Dendritic cell treated with granulocyte-macrophage colony-stimulating factor and Interleukin-4, amounts not matched to agents 40 ng/mL and 50 ng/mL, for 4 days (primary cell): ENCODE measurements at regions not wholly inside any gene's neighbourhood (a gene's known extent, or its start where the extent isn't known, plus 50 kb on each side); places are given as distances from the start of the nearest gene placed in this dataset.

Source experiments
- H3K27ac Mint-ChIP-seq: one replicate; pipeline ENCODE4 v1.8.0; 2022; ENCODE audit warnings: mild to moderate bottlenecking, mixed read lengths
- H3K27me3 Mint-ChIP-seq: one replicate; pipeline ENCODE4 v1.8.0; 2022; ENCODE audit warnings: mild to moderate bottlenecking, mixed read lengths
- H3K36me3 Mint-ChIP-seq: one replicate; pipeline ENCODE4 v1.8.0; 2022; ENCODE audit warnings: low read depth, mixed read lengths
- H3K4me1 Mint-ChIP-seq: one replicate; pipeline ENCODE4 v1.8.0; 2022; ENCODE audit warnings: low read depth, mixed read lengths
- H3K4me3 Mint-ChIP-seq: one replicate; pipeline ENCODE4 v1.8.0; 2022; ENCODE audit warnings: mild to moderate bottlenecking, moderate library complexity, mixed read lengths
- H3K9me3 Mint-ChIP-seq: one replicate; pipeline ENCODE4 v1.8.0; 2022; ENCODE audit warnings: mixed read lengths
- intact Hi-C: fragments of 100-400 bp; cut with micrococcal nuclease; formaldehyde crosslinking; loops from one replicate; pipeline ENCODE4 v1.15.0; 2022

DNA sequence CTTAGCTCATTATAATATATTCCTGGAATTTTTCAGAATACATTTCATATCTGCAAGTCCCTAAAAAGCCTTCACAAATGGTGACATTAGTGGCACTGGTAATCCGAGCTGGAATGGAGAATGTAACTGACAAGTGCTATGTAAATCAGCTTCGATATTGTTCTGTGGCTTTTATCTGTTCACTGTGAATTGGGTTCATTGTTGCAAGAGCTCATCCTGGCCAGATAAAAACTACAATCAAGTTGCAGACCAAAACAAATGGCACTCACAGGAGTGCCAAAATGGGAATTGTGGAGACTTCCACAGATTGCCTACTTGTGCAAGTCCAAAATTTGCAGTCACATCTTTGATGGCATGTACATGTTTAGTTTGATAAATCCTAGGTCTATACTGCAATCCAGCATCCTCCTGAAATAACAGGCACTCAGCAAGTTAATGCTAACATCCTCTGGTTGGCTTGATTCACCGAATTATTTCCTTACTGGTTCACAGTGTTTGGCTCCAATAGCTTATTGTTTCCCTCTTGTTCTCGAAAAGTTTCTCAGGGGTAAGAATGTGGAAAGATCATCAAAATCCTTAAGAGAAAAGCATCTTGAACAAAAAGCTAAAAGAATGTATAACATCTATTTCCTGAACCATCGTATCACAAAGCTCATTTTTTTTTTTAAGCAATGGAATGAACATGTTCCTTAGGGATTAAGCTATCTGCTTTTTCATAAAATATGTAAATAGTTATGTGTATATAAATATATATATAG is 904.9 kb downstream of the CENPC start:
- intact Hi-C loops, result no loop called here
- no peaks in the 10 kb centered on the region for H3K27me3 Mint-ChIP-seq
- no peak overlapping the region for H3K4me3 Mint-ChIP-seq
- H3K4me1 Mint-ChIP-seq, result no peaks in the 10 kb centered on the region
- no peaks in the 10 kb centered on the region for H3K36me3 Mint-ChIP-seq
- H3K27ac Mint-ChIP-seq, result no peak overlapping the region
- H3K9me3 Mint-ChIP-seq, result no peaks in the 10 kb centered on the region

DNA sequence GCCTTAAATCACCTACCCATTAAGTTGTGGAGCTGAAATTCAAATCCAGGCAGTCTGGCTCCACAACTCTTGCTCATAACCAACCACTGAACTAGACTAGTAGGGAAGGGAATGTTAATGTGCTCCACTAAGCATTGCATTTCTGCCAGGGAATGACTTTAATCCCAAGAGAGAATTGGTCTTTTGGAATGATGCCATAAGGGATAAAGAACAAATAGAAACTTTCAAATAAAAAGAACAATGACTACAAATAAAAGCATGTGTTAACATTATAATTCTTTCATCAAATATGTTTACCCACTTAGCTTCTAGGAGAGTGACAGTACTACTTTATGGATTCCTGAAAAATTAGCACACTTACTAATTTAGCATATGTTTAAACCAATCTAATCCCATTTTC is 905.9 kb downstream of the CENPC start:
- H3K4me1 Mint-ChIP-seq, result no peaks in the 10 kb centered on the region
- intact Hi-C loops, result no loop called here
- H3K27ac Mint-ChIP-seq, result no peak overlapping the region
- no peaks in the 10 kb centered on the region for H3K27me3 Mint-ChIP-seq
- no peaks in the 10 kb centered on the region for H3K9me3 Mint-ChIP-seq
- H3K4me3 Mint-ChIP-seq, result no peak overlapping the region
- no peaks in the 10 kb centered on the region for H3K36me3 Mint-ChIP-seq

DNA sequence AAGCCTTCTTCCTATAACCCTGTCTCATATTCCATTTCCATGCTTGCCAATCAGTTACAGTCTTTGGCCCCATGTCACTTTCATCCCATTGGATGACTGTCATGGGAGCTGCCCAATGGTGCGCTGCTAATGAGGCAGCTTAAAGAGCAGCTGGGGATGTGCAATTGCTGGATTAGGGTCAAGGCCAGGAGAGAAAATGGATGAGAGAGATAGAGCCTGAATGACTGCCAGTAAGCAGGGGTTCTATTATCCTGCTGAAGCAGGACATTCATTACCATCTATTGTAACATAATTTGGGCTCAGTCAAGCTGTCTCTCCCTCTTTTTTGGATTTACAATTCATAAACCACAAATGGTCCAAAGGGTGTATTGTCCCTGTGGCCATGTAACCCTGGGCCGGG is 909.0 kb downstream of the CENPC start:
- H3K27ac Mint-ChIP-seq, result no peak overlapping the region
- intact Hi-C loops, result no loop called here
- H3K4me1 Mint-ChIP-seq, result no peaks in the 10 kb centered on the region
- no peaks in the 10 kb centered on the region for H3K27me3 Mint-ChIP-seq
- no peaks in the 10 kb centered on the region for H3K9me3 Mint-ChIP-seq
- H3K36me3 Mint-ChIP-seq, result no peaks in the 10 kb centered on the region
- H3K4me3 Mint-ChIP-seq, result no peak overlapping the region

- Mint-ChIP-seq H3K27me3 (no peaks in the 10 kb centered on the region), H3K9me3 (no peaks in the 10 kb centered on the region), H3K4me1 (no peaks in the 10 kb centered on the region), H3K36me3 (no peaks in the 10 kb centered on the region), H3K4me3 (no peak overlapping the region), H3K27ac (no peak overlapping the region)
- intact Hi-C loops, result no loop called here
Observed at GRCh38 chr4:66633477-66633876, 911.8 kb downstream of the CENPC start.

GRCh38 chr4:66629927-66630326 is 915.4 kb downstream of the CENPC start:
- intact Hi-C loops, result no loop called here
- no peaks in the 10 kb centered on the region for H3K9me3 Mint-ChIP-seq
- no peaks in the 10 kb centered on the region for H3K4me1 Mint-ChIP-seq
- no peaks in the 10 kb centered on the region for H3K36me3 Mint-ChIP-seq
- H3K27me3 Mint-ChIP-seq, result no peaks in the 10 kb centered on the region
- no peak overlapping the region for H3K4me3 Mint-ChIP-seq
- no peak overlapping the region for H3K27ac Mint-ChIP-seq

DNA sequence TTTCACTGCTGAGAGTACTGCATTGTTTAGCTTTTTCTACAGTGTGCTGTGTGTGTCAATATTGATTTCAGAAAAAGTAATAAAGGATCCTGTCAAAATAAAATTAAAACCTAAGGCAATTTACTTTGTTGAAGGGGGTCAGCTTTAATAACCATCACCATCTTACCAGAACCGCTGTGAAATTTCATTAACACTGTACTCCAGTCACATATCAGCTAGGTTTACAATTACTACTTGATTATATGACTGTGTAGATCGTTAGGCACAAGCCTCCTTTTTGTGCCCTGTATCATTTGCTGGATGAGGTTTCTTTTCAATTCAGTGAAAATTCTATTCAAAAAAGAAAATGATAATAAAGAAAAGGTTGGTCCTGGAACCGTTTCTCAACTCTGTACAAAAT is 917.2 kb downstream of the CENPC start:
- Mint-ChIP-seq H3K4me3 (no peak overlapping the region), H3K27me3 (no peaks in the 10 kb centered on the region), H3K4me1 (no peaks in the 10 kb centered on the region), H3K36me3 (no peaks in the 10 kb centered on the region), H3K9me3 (peaks cover 9% of the 10 kb centered on the region), H3K27ac (no peak overlapping the region)
- intact Hi-C loops, result no loop called here

GRCh38 chr4:66625480-66625879 is 919.8 kb downstream of the CENPC start:
- no peak overlapping the region for H3K4me3 Mint-ChIP-seq
- no peak overlapping the region for H3K27ac Mint-ChIP-seq
- no peaks in the 10 kb centered on the region for H3K4me1 Mint-ChIP-seq
- no peaks in the 10 kb centered on the region for H3K27me3 Mint-ChIP-seq
- intact Hi-C loops, result no loop called here
- peaks cover 20% of the 10 kb centered on the region for H3K9me3 Mint-ChIP-seq
- no peaks in the 10 kb centered on the region for H3K36me3 Mint-ChIP-seq

DNA sequence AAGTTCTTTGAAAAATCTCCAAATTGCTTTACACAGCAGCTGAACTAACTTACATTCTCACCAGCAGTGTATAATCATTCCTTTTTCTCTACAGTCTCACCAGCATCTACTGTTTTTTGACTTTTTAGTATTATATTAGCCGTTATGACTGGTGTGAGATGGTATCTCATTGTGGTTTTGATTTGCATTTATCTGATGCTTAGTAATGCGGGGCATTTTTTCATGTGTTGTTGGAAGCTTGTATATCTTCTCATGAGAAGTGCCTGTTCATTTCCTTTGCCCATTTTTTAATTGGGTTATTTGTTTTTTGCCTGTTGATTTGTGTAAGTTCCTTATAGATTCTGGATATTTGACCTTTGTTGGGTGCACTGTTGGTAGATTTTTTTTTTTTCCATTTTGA is 931.7 kb downstream of the CENPC start:
- intact Hi-C loops, result no loop called here

DNA sequence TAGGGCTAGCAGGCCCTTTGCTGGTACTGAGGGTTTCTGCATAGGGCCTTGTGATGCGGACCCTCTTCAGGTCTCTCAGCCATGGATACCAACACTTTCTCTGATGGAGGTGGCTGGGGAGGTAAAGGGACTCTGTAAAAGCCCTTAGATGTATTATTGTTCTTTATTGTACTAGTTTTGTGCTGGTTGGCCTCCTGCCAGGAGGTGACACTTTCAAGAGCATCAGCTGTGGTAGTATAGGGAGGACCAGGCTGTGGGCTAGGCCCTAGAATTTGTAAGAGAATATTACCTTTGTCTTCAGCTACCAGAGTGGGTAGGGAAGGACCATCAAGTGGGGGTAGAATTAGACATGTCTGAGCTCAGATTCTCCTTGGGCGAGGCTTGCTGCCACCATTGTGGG is 936.3 kb downstream of the CENPC start:
- Mint-ChIP-seq H3K36me3 (no peaks in the 10 kb centered on the region), H3K27ac (no peak overlapping the region), H3K9me3 (peaks cover under 1% of the 10 kb centered on the region), H3K27me3 (no peaks in the 10 kb centered on the region), H3K4me3 (no peak overlapping the region), H3K4me1 (no peaks in the 10 kb centered on the region)
- intact Hi-C loops, result loop anchor here (10.0 kb wide), 1 partner anchor 366 kb away; no protein-coding TSS in a partner anchor

More for the DNA sequence above, 931.7 kb downstream of the CENPC start:
- Mint-ChIP-seq H3K4me3 (no peak overlapping the region), H3K27ac (no peak overlapping the region), H3K36me3 (no peaks in the 10 kb centered on the region), H3K27me3 (no peaks in the 10 kb centered on the region), H3K9me3 (peaks cover 39% of the 10 kb centered on the region), H3K4me1 (no peaks in the 10 kb centered on the region)

DNA sequence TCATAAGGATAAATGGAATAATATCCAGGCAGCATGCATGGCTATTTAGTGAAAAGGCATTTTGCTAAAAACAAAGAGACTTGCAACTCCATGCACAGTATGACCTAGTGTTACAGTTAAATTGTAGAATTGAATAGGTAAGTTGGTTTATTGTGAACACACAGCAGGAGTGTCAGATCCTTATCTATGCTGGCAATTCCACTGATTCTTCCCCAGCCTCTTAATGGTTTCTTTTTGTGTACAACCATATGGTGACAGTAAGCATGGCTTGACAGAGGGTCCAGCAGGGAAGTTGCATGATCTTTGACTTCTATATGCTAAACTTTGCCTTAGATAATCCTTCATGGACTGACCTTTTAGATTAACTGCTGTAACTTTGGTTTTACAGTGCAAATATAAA is 936.6 kb upstream of the EPHA5 start:
- H3K4me1 Mint-ChIP-seq, result no peaks in the 10 kb centered on the region

GRCh38 chr4:66606215-66606614 is 935.9 kb upstream of the EPHA5 start:
- intact Hi-C loops, result loop anchor here (10.0 kb wide), 1 partner anchor 369 kb away; no protein-coding TSS in a partner anchor
- H3K4me1 Mint-ChIP-seq, result no peaks in the 10 kb centered on the region
- H3K27me3 Mint-ChIP-seq, result no peaks in the 10 kb centered on the region
- no peak overlapping the region for H3K4me3 Mint-ChIP-seq
- H3K36me3 Mint-ChIP-seq, result no peaks in the 10 kb centered on the region
- no peaks in the 10 kb centered on the region for H3K9me3 Mint-ChIP-seq
- no peak overlapping the region for H3K27ac Mint-ChIP-seq

More for the DNA sequence above, 936.6 kb upstream of the EPHA5 start:
- Mint-ChIP-seq H3K27ac (no peak overlapping the region), H3K9me3 (no peaks in the 10 kb centered on the region), H3K4me3 (no peak overlapping the region), H3K36me3 (no peaks in the 10 kb centered on the region), H3K27me3 (no peaks in the 10 kb centered on the region)
- intact Hi-C loops, result loop anchor here (10.0 kb wide), 1 partner anchor 368 kb away; no protein-coding TSS in a partner anchor

DNA sequence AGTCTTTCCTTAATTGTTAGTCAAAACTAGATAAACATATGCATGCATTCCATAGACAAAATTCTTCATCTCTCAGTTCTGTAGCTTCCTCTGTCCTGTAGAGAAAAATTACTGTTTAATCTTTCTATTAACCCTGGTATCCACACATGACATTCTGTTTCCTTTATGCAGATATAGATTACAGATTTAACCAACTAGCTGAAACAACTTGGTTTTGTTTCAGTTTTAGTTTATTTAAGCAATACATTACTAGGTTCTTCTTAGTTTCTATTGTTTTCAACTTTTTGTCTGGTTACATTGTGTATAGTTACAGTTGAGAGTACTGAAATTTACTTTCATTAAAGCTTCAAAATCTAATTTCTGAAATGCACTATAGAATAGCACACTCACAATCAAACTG is 933.9 kb upstream of the EPHA5 start:
- Mint-ChIP-seq H3K9me3 (no peaks in the 10 kb centered on the region), H3K4me3 (no peak overlapping the region), H3K36me3 (no peaks in the 10 kb centered on the region), H3K27me3 (no peaks in the 10 kb centered on the region), H3K27ac (no peak overlapping the region), H3K4me1 (no peaks in the 10 kb centered on the region)
- intact Hi-C loops, result loop anchor here (10.0 kb wide), 1 partner anchor 371 kb away; no protein-coding TSS in a partner anchor

DNA sequence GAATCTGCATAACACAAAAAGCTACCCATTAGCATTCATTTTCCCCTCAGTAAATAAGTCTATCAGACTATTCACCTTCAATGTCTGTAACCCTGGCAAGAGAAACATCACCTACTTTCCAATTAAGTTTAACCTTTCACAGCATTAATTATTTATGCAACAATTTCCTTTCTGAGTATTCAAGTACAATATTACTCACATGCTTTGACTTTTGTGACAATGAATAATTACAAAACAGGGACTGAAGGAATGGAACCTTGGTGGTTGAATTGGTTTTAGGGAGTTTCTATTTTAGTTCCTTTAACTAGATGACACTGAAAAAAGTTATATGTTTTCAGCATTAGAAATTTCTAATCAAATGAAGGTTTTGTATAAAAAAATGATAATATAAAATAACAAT is 932.3 kb upstream of the EPHA5 start:
- H3K27ac Mint-ChIP-seq, result no peak overlapping the region
- no peak overlapping the region for H3K4me3 Mint-ChIP-seq
- H3K27me3 Mint-ChIP-seq, result no peaks in the 10 kb centered on the region
- no peaks in the 10 kb centered on the region for H3K4me1 Mint-ChIP-seq
- intact Hi-C loops, result loop anchor here (10.0 kb wide), 1 partner anchor 372 kb away; no protein-coding TSS in a partner anchor
- H3K36me3 Mint-ChIP-seq, result no peaks in the 10 kb centered on the region
- H3K9me3 Mint-ChIP-seq, result no peaks in the 10 kb centered on the region

DNA sequence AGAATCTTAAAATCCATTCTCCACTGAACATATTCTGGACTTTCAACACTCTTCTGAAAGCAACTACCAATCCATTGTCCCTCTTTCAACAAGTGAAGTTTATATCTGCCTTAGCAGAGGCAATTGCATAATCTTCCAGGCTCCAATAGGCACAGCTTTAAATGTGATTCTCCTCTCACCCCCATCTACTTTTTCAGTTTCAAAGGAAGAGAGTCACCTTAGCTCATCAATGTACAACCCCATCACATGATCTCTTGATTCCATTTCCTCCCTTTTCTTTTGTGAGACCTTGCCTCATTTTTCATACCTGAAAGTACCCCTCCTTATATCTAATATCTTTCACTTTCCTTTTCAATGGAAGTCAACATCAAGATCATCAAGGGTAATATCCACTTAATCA is 921.7 kb upstream of the EPHA5 start:
- no peak overlapping the region for H3K4me3 Mint-ChIP-seq
- H3K36me3 Mint-ChIP-seq, result no peaks in the 10 kb centered on the region
- H3K4me1 Mint-ChIP-seq, result no peaks in the 10 kb centered on the region
- H3K27me3 Mint-ChIP-seq, result no peaks in the 10 kb centered on the region
- no peaks in the 10 kb centered on the region for H3K9me3 Mint-ChIP-seq
- intact Hi-C loops, result no loop called here
- no peak overlapping the region for H3K27ac Mint-ChIP-seq
